Ovary (tissue), 7 donors: ENCODE measurements at regions not wholly inside any gene's neighbourhood (a gene's known extent, or its start where the extent isn't known, plus 50 kb on each side); places are given as distances from the start of the nearest gene placed in this dataset.

ENCODE experiments used
- DNase-seq, 5 donors: peaks; one replicate each; pipeline ENCODE4 v3.0.0-alpha.2; 2019 to 2020
- H3K27ac ChIP-seq, 2 donors: fragments of 200-600 bp; one replicate each; pipeline versions ENCODE4 v1.5.1 to v1.8.0; 2019 to 2022
- H3K27me3 ChIP-seq: fragments of 200-600 bp; one replicate; pipeline ENCODE4 v1.8.0; 2022
- H3K36me3 ChIP-seq: fragments of 200-600 bp; sonication (generic); one replicate; pipeline ENCODE4 v1.5.1; 2019
- H3K4me1 ChIP-seq: one replicate; pipeline ENCODE4 v1.8.1; 2013; ENCODE audit warnings: mild to moderate bottlenecking, moderate library complexity; ENCODE audit not compliant: insufficient read depth
- H3K4me3 ChIP-seq: fragments of 200-600 bp; sonication (generic); one replicate; pipeline ENCODE4 v1.5.1; 2017
- H3K9me3 ChIP-seq, 2 donors: fragments of 200-600 bp in 1 of 2; sonication (generic) in 1 of 2; one replicate each; pipeline versions ENCODE4 v1.5.1 to v1.8.1; 2013 to 2019; ENCODE audit warnings: mild to moderate bottlenecking in 1 of 2, moderate library complexity in 1 of 2
- EP300 ChIP-seq: sonication (generic); formaldehyde crosslinking; IDR thresholded peaks from one replicate; pipeline ENCODE4 v1.6.1; 2017; ENCODE audit warnings: antibody characterized with exemption
- POLR2A ChIP-seq: fragments of 450-650 bp; IDR thresholded peaks from one replicate; pipeline ENCODE4 v1.6.1; 2017; ENCODE audit warnings: antibody characterized with exemption, mild to moderate bottlenecking, moderate library complexity
- WGBS, 3 donors: extraction: QIAGEN DNeasy Blood & Tissue Kit in 1 of 3; methylation state at CpG; one replicate each; pipeline versions ENCODE4 v1.1.5 to v1.1.7; 2013 to 2017; 5-methylcytosine and 5-hydroxymethylcytosine counted together
- intact Hi-C, 4 donors: fragments of 100-400 bp; cut with DNase I; formaldehyde crosslinking; loops; one replicate each; pipeline versions ENCODE4 v1.11.0 to v1.15.1; 2022 to 2023
- TF ChIP-seq, protein P1 (sequence below), 3 donors: fragments of 450-650 bp in 2 of 3; fragments of 200-600 bp in 1 of 3; IDR thresholded peaks; one replicate each; pipeline versions ENCODE4 v1.5.1 to v1.8.0; 2016 to 2022; ENCODE audit warnings: antibody characterized with exemption in 3 of 3, mild to moderate bottlenecking in 1 of 3
- donor health status: DM: no; HTN: no; CAD: no; lungs with moderate emphysema.
- donor health status: DM: no; HTN: no; CAD: no.
- donor health status: Bipolar disorder and iron deficiency.
- donor health status: DM: no; HTN: no; CAD: no.
- donor health status: DM: yes; HTN: yes; CAD: no.

DNA sequence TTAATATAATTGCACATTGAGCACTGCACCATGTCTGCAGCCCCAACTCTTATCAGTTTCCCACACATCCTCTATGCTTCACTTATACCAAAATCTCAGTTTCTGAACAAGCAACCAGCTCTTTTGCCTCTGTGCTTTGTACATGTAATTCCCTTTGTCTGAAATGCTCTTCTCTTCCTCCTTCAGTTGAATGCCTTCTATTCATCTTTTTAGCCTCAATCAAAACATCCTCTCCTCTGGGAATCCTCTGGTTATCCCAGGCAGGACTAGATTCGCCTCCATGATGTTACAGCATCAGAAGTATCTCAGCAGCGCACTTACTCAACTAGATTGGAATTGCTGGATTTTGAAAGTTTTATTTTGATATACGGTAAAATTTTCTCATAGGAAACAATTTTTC is 143.3 kb downstream of the GAS1 start:
- DNase-seq = no peak
- TF ChIP-seq, protein P1, sequence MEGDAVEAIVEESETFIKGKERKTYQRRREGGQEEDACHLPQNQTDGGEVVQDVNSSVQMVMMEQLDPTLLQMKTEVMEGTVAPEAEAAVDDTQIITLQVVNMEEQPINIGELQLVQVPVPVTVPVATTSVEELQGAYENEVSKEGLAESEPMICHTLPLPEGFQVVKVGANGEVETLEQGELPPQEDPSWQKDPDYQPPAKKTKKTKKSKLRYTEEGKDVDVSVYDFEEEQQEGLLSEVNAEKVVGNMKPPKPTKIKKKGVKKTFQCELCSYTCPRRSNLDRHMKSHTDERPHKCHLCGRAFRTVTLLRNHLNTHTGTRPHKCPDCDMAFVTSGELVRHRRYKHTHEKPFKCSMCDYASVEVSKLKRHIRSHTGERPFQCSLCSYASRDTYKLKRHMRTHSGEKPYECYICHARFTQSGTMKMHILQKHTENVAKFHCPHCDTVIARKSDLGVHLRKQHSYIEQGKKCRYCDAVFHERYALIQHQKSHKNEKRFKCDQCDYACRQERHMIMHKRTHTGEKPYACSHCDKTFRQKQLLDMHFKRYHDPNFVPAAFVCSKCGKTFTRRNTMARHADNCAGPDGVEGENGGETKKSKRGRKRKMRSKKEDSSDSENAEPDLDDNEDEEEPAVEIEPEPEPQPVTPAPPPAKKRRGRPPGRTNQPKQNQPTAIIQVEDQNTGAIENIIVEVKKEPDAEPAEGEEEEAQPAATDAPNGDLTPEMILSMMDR (IDR thresholded peaks at IDR 0.05) = no peak
- TF ChIP-seq EP300 (no peak), POLR2A (no peak)
- Histone ChIP-seq H3K4me1 (peaks cover 2% of the 10 kb centered on the region), H3K27ac (no peak overlapping the region), H3K4me3 (no peak overlapping the region), H3K9me3 (no peaks in the 10 kb centered on the region), H3K36me3 (no peaks in the 10 kb centered on the region), H3K27me3 (no peaks in the 10 kb centered on the region)
- intact Hi-C loops = no loop called here
- 93 to 96% (median 94%) methylated on average over 3 of the region's 3 CpGs for WGBS, 3 donors

DNA sequence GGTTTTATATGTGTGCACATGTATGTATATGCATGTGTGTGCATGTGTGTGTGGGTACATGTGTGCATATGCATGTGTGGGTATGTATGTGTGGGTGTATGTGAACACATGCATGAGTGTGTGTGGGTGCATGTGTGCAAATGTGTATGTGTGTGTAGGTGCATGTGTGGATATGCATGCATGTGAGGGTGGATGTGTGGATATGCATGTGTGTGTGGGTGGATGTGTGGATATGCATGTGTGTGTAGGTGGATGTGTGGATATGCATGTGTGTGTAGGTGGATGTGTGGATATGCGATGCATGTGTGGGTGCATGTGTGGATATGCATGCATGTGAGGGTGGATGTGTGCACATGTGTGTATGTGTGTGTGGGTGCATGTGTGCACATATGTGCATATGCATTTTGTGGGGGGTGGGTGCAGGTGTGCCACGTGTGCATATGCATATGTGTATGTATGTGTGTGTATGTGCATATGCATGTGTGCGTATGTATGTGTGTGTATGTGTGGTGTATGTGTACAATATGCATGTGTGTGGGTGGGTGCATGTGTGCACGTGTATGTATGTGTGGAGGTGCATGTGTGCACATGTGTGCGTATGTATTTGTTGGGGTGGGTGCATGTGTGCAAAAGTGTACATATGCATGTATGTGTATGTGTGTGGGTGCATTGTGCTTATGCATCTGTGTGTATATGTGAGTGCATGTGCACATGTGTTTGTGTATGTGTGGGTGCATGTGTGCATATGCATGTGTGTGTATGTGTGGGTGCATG is 144.2 kb downstream of the GAS1 start:
- intact Hi-C loops = no loop called here
- Histone ChIP-seq H3K27me3 (no peaks in the 10 kb centered on the region), H3K4me3 (no peak overlapping the region), H3K9me3 (no peaks in the 10 kb centered on the region), H3K36me3 (no peaks in the 10 kb centered on the region), H3K27ac (no peak overlapping the region), H3K4me1 (no peaks in the 10 kb centered on the region)
- no peak for DNase-seq
- TF ChIP-seq, protein P1 (IDR thresholded peaks at IDR 0.05) = no peak
- TF ChIP-seq EP300 (no peak), POLR2A (no peak)
- 89 to 90% (median 89%) methylated on average over 5 of the region's 5 CpGs for WGBS, 3 donors

DNA sequence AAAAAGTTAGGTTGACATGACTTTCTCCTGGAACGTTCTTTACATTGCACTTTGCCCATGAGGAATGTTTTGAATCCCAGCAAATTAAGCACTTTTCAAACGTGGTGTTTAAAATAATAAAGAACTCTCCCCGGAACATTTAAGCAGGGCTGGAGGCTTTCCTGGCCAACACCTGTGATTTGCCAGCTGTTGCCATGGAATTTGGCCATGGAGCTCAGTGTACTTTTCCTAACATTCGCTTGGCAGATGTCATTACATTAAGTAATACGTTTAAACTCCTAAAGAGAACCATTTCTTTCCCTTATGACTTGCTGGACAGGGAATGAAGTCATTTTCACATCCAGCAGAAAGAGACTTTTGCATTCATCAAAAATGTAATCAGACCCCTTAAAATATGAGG is 146.1 kb downstream of the GAS1 start:
- WGBS, 3 donors = 5 to 11% (median 7%) methylated on average over 5 of the region's 5 CpGs
- H3K4me3 ChIP-seq = no peak overlapping the region
- TF ChIP-seq, protein P1 (IDR thresholded peaks at IDR 0.05) = no peak
- TF ChIP-seq POLR2A (no peak), EP300 (no peak)
- no peaks in the 10 kb centered on the region for H3K27me3 ChIP-seq
- DNase-seq = no peak
- H3K27ac ChIP-seq = no peak overlapping the region
- no peaks in the 10 kb centered on the region for H3K36me3 ChIP-seq
- intact Hi-C loops = no loop called here
- H3K9me3 ChIP-seq = no peaks in the 10 kb centered on the region
- peaks cover 7% of the 10 kb centered on the region for H3K4me1 ChIP-seq

DNA sequence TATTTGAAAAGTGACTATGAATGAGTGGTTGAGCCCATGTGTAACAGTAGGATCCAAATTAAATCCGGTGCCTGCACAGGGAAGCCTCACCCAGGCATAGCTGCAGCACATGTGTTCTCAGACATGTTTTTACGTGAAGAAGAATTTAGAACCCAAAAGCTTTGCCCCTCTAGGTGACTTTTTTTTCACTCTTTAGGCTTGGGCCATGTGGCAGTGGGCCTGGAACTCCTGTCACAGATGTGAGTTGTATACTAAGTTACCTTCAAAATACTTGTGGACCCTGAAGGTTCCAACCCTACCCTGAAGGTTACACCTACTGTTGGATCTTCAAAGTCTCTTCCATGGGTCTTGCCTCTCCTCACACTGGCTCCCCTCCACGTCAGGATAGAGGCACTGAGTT is 146.6 kb downstream of the GAS1 start:
- Histone ChIP-seq H3K4me3 (no peak overlapping the region), H3K27me3 (no peaks in the 10 kb centered on the region), H3K27ac (no peak overlapping the region), H3K9me3 (no peaks in the 10 kb centered on the region), H3K36me3 (no peaks in the 10 kb centered on the region), H3K4me1 (peaks cover 9% of the 10 kb centered on the region)
- DNase-seq = no peak
- TF ChIP-seq EP300 (no peak), POLR2A (no peak)
- TF ChIP-seq, protein P1 (IDR thresholded peaks at IDR 0.05) = no peak
- intact Hi-C loops = no loop called here
- WGBS, 3 donors = 50 to 84% (median 76%) methylated on average over 3 of the region's 3 CpGs
